NCI-H2196 (cell line): ENCODE measurements at regions not wholly inside any gene's neighbourhood (a gene's known extent, or its start where the extent isn't known, plus 50 kb on each side); places are given as distances from the start of the nearest gene placed in this dataset.

Experiments used
- DNase-seq: peaks from one replicate; lab custom pipeline; 2025; ENCODE audit not compliant: unreplicated experiment; lab: John Stamatoyannopoulos, UW

DNA sequence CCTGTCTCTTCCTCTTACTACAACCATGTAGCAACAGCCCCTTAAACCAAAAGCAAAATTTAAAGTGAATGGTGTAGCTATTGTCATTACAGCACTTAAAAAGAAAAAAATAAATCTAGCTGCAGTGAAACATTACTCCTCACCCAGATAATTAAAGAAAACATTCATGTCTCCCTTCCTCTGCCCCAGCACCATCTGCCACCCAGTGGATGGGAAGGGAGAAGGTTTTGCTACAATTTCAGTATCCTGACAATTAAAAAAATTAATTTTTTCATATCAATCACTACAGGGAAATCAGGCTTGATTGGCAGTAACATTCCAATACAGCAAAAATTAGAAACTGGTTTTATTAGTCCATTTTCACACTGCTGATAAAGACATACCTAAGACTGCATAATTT is 147.4 kb upstream of the PUM3 start:
- DNase-seq = no peak

DNA sequence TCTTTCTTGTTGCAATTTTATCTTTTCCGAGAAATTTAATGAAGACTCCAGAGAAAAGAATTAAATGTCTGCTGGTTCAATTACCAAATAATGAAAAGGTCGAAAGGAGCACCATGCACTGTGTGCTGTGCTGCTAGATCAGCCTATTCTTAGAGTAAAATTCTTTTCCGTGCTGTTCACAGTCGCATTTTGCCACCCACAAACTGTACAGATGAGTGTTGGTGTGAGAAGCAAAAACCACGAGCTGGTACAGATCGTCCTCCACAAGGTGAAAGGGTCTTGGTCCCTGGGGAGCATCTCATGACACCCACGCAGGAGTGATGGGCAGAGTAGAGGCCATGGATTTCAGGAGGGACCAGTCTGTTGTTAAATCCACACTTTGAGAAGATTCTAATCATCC is 143.8 kb upstream of the PUM3 start:
- no peak for DNase-seq

DNA sequence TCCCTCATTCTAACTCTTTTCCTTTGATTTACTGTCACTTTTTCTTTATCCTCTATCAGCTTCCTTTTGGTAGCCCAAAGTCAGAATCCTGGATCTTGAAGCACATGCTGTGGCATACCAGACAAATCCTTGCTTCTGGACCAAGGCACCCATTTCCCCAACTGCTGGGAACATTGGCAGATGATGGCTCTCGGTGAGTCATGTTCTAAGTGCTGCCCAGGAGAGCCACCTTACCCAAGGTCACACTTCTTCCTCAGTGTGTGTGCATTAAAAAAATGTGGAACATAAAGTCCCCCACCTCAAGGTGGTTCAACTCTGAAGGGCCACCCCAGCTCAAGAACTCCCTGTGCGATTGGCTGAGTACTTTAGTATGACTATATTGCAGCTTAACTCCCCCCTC is 141.4 kb upstream of the PUM3 start:
- DNase-seq = no peak

DNA sequence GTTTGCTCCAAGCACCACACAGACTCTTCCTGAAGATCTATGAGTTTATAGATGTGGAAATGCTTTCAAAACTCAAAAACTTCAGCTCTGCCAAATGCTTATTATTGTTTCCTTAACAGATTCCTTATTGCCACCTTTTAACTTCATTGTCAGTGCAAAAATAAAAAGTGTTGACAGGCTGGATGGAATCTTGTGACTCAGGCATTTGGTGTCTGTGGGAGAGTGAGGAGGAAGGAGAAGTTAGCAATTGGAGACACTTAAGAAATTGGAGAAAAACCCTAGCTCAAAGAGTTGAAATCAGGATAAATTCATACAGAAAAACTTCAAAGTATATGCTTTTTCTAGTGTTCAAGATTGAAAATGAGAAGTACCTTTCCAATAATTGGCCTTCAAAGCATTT is 140.6 kb upstream of the PUM3 start:
- no peak for DNase-seq

DNA sequence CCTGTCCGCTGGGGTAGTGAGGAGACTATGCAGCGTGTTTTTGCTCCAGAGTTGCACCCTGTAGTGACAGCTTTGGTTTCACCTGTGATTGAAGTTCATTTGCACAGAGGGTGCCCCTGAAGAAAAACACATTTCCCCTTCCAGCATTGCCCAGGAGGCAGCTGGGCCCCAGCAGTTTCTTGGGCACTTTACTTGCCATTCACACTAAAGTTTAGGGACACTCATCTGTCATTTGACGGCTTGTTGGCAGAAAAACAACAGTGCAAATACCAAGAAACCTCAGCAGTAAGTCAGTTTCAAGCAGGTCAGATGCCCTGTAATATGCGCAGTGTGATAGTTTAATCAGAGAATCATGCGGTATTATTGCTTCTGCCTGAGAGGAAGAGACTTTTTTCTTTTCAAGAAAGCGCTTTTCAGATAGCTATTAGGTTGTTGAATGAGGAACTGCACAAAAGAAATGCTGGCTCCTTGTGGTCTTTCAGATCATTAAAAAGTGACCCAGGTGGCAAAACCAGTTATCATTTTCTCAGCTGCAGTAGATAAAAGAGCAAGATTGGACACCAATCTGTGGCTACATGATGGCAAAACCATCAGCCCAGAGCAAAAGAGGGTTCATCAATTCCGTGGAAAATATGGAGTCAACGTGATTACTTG is 136.2 kb upstream of the PUM3 start:
- no peak for DNase-seq

DNA sequence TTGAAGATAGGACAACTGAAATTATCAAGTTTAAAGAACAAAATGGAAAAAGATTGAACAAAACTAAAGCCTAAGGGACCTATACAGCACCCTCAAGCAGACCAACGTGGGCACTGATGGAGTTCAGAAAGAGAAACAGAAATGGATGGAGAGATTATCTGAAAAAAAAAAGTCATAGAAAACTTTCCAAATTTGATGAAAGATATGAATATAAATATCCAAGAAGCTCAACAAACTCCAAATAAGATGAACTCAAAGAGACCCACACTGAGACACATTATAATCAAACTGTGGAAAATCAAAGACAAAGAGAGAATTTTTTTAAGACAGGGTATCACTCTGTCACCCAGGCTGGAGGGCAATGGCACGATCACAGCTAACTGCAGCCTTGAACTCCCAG is 128.6 kb upstream of the PUM3 start:
- no peak for DNase-seq

DNA sequence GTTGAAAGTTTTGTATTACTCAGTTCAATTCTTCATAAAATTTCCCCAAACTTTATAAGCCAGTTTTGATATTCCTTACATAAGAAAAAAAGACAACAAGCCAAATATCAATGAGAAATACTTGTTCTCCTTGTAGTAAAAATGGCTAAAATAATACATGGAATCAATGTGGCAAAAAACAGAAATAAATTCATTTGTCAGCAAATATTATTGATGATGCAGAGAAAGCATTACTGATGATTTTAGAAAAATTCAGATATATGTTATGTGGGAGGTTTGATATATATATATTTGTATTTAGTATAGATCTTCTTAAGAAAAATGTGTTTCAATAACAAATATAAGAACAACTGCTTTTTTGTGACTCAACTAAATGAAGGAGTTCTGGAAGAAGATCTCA is 127.0 kb upstream of the PUM3 start:
- DNase-seq = no peak

DNA sequence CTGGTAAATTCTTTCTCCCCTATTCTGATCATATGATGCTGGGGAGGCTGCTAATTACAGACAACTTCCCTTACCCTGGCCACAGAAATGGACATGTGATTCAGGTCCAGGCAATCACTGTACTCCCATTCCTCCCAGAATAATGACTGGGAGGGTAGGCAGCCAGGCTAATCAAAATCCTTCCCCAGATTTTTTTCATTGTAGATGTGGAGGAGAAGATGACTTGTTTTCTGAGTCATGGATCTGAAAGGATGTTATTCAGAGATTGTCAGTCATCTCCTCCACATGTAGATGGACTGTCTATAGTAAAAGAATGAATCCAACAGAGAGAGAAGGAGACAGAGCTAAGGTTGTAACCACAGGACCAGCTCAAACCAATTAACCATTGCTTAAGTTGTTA is 123.9 kb upstream of the PUM3 start:
- DNase-seq = no peak

DNA sequence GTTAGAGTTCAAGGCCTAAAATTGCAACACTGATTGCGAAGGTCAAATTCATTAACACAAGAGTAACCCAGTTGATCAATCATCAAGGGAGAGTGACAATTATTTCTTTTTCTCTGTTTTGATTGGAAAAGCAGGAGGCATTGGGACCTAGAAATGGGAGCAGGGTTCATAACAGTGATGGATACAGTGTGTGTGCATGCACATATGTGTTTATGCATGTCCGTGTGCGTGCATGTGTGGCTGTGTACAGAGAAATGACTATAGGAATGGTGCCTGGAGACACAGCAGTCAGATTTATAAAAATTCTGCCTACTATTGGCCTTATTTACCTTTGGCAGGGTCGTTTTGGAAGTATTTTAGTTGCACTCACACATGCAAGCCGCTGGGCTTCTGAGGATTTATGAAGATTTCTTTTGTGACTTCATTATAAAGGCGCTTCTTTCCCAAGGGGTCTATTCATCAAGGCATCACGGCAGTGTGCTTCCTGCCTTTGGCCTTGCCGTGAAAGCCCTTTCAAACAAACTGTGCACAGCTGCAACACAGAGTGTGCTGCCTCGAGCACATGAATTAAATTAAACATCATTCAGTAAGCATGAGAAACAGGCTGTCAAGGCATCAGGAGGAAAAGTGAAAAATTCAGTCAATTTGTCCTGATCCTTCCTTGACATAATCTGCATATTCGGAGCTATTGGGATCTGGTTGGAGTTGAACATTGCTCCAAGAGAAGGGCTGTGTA is 122.8 kb upstream of the PUM3 start:
- no peak for DNase-seq

DNA sequence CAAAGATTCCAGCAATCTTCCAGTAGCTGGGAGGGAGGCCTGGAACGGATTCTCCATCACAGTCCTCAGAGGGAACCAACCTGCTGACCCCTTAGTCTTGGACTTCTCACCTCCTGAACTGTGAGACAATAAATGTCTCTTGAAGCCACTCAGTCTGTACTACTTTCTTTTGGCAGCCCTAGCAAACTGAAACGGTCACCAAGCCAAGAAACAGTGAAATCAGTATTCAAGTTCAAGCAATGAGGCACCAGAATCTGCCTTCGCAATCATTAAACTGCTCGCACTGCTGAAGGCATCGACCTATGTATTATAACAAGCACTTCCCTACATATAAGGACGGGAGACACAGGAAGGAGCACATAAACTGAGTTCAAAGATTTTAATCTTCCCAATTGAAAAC is 120.6 kb upstream of the PUM3 start:
- no peak for DNase-seq

DNA sequence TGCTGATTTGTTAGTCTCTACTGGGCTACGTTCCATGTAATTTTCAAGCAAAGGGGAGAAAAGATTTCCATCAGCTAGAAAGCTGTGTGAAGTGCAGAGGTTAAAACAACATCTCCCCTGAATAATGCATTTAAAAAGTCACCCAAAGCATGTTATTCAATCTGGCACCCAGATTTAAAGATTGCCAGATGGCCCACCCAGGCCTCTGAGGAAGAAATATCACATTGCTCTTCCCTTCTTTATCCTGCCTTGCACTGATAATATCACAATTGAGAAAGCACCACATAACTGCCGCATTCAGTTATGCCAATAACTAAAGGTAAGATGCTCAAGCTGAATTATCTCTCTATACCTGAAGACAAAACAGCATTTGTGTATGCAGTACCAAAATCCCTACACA is 119.4 kb upstream of the PUM3 start:
- DNase-seq = no peak

DNA sequence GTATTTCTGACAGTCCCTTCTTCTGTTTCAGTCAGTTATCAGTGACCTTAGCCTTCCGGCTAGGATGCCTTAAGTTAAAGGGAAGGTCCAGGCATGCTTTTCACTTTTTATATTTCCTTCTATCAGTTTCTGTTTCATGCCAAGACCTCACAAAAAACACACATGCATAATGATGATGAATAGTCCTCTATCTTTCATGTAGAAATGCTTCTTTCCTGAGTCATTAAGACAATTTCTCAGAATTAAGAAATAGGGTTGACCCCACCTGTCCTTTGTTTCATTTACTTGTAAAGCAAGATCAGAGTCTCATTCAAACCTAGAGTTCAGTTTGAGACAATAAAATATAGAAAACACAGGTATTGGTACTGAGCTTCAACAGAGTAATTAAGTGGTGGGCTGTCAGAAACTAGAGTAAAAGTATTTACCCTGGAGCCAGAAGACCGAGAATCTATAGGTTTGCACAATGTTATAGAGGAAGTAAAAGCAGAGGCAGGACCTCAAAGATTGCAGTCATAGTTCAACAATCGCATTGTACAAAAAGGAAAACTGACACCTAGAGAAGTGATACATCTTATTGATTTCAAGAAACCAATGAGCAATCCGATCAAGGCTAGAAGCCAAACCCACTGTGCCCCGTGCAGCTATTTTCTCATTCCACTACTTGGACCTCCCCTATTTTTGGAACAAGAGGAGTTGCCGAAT is 118.7 kb upstream of the PUM3 start:
- DNase-seq = no peak

DNA sequence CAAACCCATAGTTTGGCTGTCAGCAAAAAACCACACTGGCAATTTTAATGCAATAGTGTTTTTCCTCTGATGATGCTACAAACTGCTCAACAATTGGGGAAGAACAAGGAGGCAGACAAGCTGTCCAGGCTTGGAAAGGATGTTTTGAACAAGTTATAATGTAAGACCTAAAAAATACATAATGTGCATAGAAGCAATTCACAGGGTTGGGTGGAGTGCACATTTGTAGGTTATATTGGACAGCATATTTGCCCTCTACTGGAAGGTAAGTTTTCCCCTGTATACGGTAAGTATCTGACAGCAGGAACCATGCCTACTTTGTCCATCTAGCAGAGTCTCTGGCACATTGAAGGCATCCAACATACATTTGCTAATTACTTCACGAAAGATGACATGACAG is 114.3 kb upstream of the PUM3 start:
- no peak for DNase-seq

DNA sequence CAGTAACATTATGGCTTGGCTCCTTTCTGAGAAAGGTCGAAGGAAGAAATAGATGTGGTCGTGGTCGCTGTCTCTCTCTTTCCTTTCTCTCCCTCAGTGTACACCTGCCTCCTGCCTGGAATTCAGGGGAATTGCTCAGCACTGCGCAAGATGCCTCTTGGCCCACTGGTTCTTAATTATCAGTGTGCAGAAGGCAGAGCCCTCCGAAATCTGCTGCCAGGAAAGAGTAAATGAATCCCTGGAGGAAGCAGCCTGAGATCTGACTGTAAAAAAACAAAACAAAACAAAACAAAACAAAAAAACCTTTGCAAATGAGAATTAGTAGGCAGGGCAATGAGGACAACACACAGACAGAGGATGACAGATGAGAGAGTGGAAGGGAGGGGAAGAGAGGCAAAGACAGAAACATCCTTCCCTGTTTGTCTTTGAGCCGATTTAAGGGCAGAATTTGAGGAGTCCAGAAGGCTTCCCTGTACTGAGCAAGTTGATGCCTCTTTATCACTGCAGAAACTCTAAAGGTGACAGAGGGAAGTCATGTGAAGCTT is 113.8 kb upstream of the PUM3 start:
- DNase-seq = no peak

DNA sequence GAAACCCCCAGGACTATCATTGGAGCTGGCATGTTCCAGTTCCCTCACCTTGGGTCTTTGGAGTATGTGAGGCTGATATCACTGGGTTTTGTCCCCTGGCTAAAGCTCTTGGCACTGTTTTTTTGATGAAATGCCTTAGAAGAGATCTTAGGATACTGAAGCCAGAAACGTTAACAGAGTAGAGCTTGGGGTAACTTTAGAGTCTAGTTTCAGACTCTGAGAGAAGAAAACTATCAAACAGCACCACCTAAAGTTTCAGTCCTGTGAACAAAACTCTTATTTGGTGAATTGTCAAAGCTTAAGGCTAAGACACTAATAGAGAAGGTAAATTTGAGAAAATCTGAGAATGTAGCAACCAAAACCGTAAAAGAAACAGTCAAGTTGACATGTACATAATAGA is 111.7 kb upstream of the PUM3 start:
- no peak for DNase-seq

DNA sequence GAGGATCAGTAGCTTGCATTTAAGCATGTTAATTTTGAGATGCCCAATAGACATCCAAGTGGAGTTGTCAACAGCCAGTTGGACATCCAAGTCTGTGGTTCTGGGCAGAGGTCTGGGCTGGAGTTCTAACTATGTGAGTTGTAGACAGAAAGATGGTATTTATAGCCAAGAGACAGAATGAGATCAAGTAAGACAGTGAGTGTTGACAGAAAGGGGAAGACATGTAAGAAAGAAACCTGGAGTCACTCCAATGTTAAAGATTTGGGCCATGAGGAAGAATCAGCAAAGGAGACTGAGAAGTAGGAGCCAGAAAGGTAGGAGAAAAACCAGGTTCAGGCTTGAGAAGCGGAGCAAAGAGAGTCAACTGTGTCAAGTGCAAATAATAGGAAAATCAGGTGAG is 95.5 kb upstream of the PUM3 start:
- DNase-seq = no peak

DNA sequence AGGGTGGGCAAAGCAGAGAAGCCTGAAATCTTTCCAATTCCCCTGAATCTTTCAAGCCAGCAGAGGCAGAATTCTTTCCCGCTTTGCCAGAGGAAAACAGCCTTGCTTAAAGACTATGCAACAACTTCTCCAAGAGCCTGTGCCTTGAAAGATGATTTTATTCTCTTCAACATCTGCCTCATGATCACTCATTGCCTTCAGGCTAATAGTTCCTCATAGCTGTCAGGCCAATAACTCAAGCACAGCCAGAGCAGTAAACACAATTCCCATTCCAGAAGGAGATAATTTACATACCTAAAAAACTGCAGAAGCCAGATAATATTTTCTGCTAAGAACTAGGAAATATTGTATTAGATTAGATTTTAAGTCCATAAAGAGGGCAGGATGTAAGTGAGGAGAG is 92.3 kb upstream of the PUM3 start:
- no peak for DNase-seq

DNA sequence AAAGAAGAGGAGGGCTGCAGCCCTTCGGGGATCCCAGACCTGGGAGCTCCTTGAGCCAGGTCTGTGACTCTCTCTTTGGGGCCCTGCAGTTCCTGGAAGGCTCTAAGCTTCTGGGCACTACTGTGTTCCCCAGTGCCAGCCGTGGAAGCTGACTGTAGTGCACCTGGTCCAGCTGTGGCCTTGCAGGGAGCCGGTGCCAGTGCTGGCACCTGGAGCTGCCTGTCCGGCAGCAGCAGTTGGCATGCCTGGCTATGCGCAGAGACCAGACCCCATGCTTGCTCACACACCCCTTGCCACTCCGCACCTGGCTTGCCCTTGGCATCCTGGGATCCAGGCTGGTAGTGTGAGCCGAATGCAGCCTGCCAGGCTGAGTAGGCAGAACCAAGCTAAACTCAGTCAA is 91.0 kb upstream of the PUM3 start:
- no peak for DNase-seq

DNA sequence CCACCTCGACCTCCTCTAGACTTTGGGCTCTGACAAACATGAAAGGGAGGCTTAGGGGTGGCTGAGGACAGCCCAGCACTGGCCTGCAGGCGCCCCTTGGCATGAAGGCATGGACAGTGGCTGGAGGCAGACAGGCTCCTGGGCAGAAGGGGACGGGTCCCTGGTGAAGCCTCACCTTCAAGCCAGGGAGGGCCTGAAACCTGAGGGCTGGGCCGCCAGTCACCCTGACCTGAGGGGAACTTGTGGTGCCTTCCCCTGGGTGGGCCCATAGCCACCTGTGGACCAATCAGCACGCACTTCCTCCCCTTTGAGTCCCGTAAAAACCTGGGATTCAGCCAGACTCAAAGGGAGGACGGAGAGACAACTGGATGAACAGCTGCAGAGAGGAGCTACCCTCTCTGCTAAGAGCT is 90.4 kb upstream of the PUM3 start:
- DNase-seq = no peak

DNA sequence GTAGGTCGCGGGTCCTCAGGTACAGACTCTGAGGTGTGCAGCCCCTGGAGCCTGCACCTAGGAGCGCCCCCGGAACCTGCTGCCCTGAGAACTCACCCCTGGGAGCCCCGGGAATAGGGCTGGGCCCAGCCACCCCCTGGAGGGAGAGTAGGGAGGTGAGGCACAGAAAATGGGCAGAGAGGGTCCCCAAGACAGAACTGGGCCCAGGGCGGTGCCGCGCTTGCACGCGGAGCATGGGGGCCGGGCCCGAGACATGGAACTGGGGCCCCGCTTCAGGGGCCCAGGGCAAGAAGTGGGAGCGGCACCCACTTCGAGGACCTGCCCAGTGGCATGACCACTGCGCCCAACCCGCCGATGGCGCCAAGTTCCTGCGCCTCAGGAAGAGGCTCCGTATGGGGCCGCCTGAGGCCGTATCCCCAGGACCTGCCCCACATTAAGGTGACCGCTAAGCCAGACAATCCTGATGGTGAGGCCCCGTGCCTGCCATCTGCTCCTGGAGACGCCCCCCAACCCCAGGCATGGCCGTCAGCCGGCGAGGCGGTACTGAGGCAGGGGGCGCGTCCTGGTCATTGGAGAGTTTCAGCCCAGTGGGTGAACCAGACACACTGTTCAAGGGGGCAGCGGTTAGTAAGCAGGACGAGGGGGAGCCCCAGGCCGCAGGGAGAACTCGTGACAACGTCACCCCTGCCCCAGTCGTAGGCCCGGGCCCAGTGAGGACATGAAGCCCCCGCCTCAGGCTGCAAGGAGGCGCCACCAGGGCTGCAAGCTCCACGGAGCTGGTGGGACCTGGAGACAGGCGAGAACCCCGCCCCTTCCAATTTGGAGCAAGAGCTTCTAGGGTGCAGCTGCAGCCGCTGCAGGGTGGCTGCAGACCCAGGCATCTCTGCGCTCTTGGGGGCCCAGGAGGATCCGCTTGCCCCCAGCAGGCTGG is 89.5 kb upstream of the PUM3 start:
- no peak for DNase-seq

DNA sequence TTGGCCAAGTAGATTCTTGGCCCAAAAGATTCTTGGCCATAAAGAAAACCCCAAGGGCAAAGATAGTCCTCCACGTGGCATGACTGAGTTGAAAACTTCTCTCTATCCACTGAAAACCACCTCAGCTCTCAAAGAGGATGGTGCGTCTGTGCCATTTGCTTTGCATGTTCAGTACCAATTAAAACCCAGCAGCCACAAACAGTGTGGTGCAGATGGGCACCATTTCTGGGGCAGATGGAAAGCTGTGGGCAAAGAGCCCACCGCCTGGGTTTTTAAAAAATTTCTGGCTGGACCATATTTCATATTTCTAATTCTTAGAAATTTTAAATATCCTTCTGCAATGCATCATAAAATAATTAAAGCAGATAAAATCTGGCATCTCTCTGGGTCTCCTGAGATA is 84.5 kb upstream of the PUM3 start:
- no peak for DNase-seq
